K562 (cell line): ENCODE measurements at regions not wholly inside any gene's neighbourhood (a gene's known extent, or its start where the extent isn't known, plus 50 kb on each side); places are given as distances from the start of the nearest gene placed in this dataset.

Experiments
- SFPQ ChIP-seq: fragments of 200-400 bp; formaldehyde crosslinking; IDR thresholded peaks from 2 replicates; pipeline ENCODE4 v1.6.1; 2017; ENCODE audit warnings: mild to moderate bottlenecking, low read depth, low read length, moderate library complexity
- ZNF398 ChIP-seq: fragments of 250-450 bp; sonication (Bioruptor Pico); IDR thresholded peaks from 2 replicates; pipeline ENCODE4 v1.8.0; 2021; ENCODE audit warnings: moderate library complexity, mild to moderate bottlenecking, inconsistent platforms

GRCh38 chr2:38454081-38454480 lies 77.0 kb upstream of the ATL2 start:
- TF ChIP-seq ZNF398 (CRISPR knock-in tag) (no peak), SFPQ (no peak)
